Calu3 (cell line): ENCODE measurements at regions not wholly inside any gene's neighbourhood (a gene's known extent, or its start where the extent isn't known, plus 50 kb on each side); places are given as distances from the start of the nearest gene placed in this dataset.

ENCODE experiments used
- BruUV-seq: library from RNA; stranded (reverse); fragments of 400-500 nt; replicated peaks from 2 replicates; lab custom pipeline; 2021; lab: Mats Ljungman, UMichigan
- CTCF ChIA-PET: fragments of 300-600 bp; sonication (Branson Sonifier 250); formaldehyde crosslinking; loops from one replicate; lab custom pipeline; 2022; ENCODE audit warnings: antibody characterized with exemption; lab: Charles Lee
- DNase-seq: peaks from one replicate; pipeline ENCODE4 v3.0.0; 2022
- H3K27ac Mint-ChIP-seq: one replicate; pipeline ENCODE4 v1.8.0; 2022; ENCODE audit warnings: mixed read lengths; ENCODE audit not compliant: unreplicated experiment
- H3K27me3 Mint-ChIP-seq: one replicate; pipeline ENCODE4 v1.8.0; 2022; ENCODE audit warnings: mixed read lengths; ENCODE audit not compliant: unreplicated experiment
- H3K36me3 Mint-ChIP-seq: one replicate; pipeline ENCODE4 v1.8.0; 2022; ENCODE audit warnings: mild to moderate bottlenecking, moderate library complexity, mixed read lengths; ENCODE audit not compliant: insufficient read depth, unreplicated experiment
- H3K4me1 Mint-ChIP-seq: one replicate; pipeline ENCODE4 v1.8.0; 2022; ENCODE audit warnings: mild to moderate bottlenecking, low read depth, mixed read lengths; ENCODE audit not compliant: unreplicated experiment
- H3K4me3 Mint-ChIP-seq: one replicate; pipeline ENCODE4 v1.8.0; 2022; ENCODE audit warnings: mild to moderate bottlenecking, low read depth, moderate library complexity, mixed read lengths; ENCODE audit not compliant: unreplicated experiment
- H3K9me3 Mint-ChIP-seq: one replicate; pipeline ENCODE4 v1.8.0; 2022; ENCODE audit warnings: low read depth, mixed read lengths; ENCODE audit not compliant: unreplicated experiment
- intact Hi-C: fragments of 100-400 bp; cut with micrococcal nuclease; formaldehyde crosslinking; loops from one replicate; pipeline ENCODE4 v1.10.0; 2022; ENCODE audit not compliant: unreplicated experiment
- TF ChIP-seq, protein P1 (sequence below): fragments of 200-600 bp; IDR thresholded peaks from one replicate; pipeline ENCODE4 v1.8.0; 2022; ENCODE audit warnings: antibody characterized with exemption; ENCODE audit not compliant: unreplicated experiment

DNA sequence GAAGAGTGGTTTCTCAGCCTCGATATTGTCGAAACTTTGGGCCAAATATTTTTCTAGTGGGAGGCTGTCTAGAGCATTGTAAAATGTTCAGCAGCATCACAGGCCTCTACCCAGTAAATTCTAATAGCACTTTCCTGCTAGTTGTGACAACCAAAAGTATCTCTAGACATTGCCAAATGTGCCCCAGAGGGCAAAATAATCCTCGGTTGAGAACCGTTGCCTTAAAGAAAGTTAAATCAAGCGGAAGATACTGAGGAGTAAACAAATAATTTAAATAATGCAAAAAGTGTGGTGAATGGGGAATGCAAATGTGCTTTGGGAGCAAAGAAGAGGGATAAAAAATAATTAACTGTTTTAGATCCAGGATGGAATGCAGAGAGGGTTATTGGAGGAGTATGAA is 106.4 kb upstream of the ASCC3 start:
- Mint-ChIP-seq H3K27me3 (no peaks in the 10 kb centered on the region), H3K36me3 (no peaks in the 10 kb centered on the region), H3K4me3 (no peak overlapping the region), H3K27ac (no peak overlapping the region), H3K4me1 (no peaks in the 10 kb centered on the region), H3K9me3 (peaks cover 2% of the 10 kb centered on the region)
- intact Hi-C loops: no loop called here
- CTCF ChIA-PET: no interaction called here
- TF ChIP-seq, protein P1, sequence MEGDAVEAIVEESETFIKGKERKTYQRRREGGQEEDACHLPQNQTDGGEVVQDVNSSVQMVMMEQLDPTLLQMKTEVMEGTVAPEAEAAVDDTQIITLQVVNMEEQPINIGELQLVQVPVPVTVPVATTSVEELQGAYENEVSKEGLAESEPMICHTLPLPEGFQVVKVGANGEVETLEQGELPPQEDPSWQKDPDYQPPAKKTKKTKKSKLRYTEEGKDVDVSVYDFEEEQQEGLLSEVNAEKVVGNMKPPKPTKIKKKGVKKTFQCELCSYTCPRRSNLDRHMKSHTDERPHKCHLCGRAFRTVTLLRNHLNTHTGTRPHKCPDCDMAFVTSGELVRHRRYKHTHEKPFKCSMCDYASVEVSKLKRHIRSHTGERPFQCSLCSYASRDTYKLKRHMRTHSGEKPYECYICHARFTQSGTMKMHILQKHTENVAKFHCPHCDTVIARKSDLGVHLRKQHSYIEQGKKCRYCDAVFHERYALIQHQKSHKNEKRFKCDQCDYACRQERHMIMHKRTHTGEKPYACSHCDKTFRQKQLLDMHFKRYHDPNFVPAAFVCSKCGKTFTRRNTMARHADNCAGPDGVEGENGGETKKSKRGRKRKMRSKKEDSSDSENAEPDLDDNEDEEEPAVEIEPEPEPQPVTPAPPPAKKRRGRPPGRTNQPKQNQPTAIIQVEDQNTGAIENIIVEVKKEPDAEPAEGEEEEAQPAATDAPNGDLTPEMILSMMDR: no peak
- no TSS peak for BruUV-seq
- DNase-seq: no peak

DNA sequence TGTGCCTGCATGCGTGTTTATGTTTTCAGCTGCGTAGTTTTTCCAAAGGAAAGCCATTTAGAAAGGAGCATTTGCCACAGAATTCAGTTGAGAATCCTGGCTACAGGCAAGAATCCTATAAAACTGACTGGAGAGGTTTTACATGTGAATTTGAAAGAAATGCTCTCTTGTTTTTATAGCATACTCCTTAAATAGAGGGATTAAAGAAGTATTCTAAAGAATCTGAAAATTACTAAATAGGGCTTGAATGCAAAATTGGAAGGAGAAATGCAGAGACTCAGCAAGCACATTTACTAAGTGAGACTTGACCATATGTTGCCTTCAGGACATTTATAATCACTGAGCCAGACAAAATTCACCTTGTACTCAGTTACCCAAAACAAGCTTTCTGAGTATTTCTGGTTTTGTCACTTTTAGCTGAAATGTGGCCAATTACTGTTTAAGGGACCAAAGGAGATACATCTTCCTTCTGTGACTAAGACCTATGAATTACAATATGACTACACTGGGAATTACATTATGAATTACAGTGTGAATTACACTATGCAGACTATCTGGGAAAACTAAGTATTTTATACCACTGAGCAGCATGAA is 107.4 kb upstream of the ASCC3 start:
- no peak overlapping the region for H3K27ac Mint-ChIP-seq
- no peaks in the 10 kb centered on the region for H3K27me3 Mint-ChIP-seq
- no peak for DNase-seq
- TF ChIP-seq, protein P1: no peak
- CTCF ChIA-PET: no interaction called here
- no TSS peak for BruUV-seq
- no peaks in the 10 kb centered on the region for H3K4me1 Mint-ChIP-seq
- H3K36me3 Mint-ChIP-seq: no peaks in the 10 kb centered on the region
- H3K9me3 Mint-ChIP-seq: peaks cover 5% of the 10 kb centered on the region
- H3K4me3 Mint-ChIP-seq: no peak overlapping the region
- intact Hi-C loops: no loop called here

- intact Hi-C loops: no loop called here
- Mint-ChIP-seq H3K36me3 (no peaks in the 10 kb centered on the region), H3K9me3 (peaks cover 5% of the 10 kb centered on the region), H3K27me3 (no peaks in the 10 kb centered on the region), H3K4me3 (no peak overlapping the region), H3K4me1 (no peaks in the 10 kb centered on the region), H3K27ac (no peak overlapping the region)
- CTCF ChIA-PET: no interaction called here
- no TSS peak for BruUV-seq
- TF ChIP-seq, protein P1: no peak
- DNase-seq: no peak
These were observed 108.9 kb upstream of the ASCC3 start for GRCh38 chr6:100990070-100990469.

DNA sequence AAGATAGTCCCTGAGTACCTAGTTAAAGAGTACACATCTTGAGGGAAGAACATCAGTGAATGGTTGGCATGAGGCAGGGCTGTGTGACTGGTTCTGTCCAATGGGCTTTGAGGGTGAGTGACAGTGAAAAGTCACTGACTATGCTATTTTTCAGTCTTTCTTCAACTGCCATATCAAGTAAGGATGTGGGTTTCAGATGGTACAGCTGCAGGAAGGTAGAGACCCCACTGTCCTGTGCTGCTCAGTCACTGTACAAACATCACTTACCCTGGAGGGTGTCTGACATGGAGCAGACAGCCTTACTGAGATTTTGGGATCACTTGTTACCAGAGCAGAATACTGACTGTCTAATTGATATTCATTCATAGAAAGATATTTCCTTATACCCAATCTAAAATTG is 115.3 kb upstream of the ASCC3 start:
- Mint-ChIP-seq H3K27me3 (no peaks in the 10 kb centered on the region), H3K9me3 (peaks cover 5% of the 10 kb centered on the region), H3K4me1 (peaks cover 9% of the 10 kb centered on the region), H3K27ac (no peak overlapping the region), H3K36me3 (no peaks in the 10 kb centered on the region), H3K4me3 (no peak overlapping the region)
- intact Hi-C loops: no loop called here
- BruUV-seq: no TSS peak
- TF ChIP-seq, protein P1: no peak
- CTCF ChIA-PET: no interaction called here
- DNase-seq: no peak
